Neural cell (in vitro differentiated cells): ENCODE measurements at regions not wholly inside any gene's neighbourhood (a gene's known extent, or its start where the extent isn't known, plus 50 kb on each side); places are given as distances from the start of the nearest gene placed in this dataset.

Source experiments
- CTCF ChIP-seq: fragments of 450-650 bp; IDR thresholded peaks from 2 replicates; pipeline ENCODE4 v1.5.1; 2014; ENCODE audit warnings: antibody characterized with exemption, mild to moderate bottlenecking, moderate library complexity; ENCODE audit not compliant: poor library complexity, severe bottlenecking
- MXI1 ChIP-seq: fragments of 450-650 bp; conservative IDR thresholded peaks from 2 replicates; pipeline ENCODE4 v1.6.1; 2014; ENCODE audit warnings: antibody characterized with exemption, mild to moderate bottlenecking; ENCODE audit not compliant: poor library complexity, severe bottlenecking
- SMC3 ChIP-seq: fragments of 450-650 bp; conservative IDR thresholded peaks from 2 replicates; pipeline ENCODE4 v1.6.1; 2014; ENCODE audit warnings: antibody characterized with exemption, mild to moderate bottlenecking, moderate library complexity; ENCODE audit not compliant: poor library complexity

GRCh38 chr5:50963971-50964745, 297.7 kb downstream of the PARP8 start:
- TF ChIP-seq CTCF (no peak), SMC3 (peak; percentile 32), MXI1 (no peak)
